Fibroblast of skin of right quadriceps (primary cell): ENCODE measurements at regions not wholly inside any gene's neighbourhood (a gene's known extent, or its start where the extent isn't known, plus 50 kb on each side); places are given as distances from the start of the nearest gene placed in this dataset.
A peak's percentile ranks its signal among the peaks of the same experiment; 100 is the strongest.

Experiments used
- DNase-seq: peaks from one replicate; pipeline ENCODE4 v3.0.0-alpha.2; 2013

DNA sequence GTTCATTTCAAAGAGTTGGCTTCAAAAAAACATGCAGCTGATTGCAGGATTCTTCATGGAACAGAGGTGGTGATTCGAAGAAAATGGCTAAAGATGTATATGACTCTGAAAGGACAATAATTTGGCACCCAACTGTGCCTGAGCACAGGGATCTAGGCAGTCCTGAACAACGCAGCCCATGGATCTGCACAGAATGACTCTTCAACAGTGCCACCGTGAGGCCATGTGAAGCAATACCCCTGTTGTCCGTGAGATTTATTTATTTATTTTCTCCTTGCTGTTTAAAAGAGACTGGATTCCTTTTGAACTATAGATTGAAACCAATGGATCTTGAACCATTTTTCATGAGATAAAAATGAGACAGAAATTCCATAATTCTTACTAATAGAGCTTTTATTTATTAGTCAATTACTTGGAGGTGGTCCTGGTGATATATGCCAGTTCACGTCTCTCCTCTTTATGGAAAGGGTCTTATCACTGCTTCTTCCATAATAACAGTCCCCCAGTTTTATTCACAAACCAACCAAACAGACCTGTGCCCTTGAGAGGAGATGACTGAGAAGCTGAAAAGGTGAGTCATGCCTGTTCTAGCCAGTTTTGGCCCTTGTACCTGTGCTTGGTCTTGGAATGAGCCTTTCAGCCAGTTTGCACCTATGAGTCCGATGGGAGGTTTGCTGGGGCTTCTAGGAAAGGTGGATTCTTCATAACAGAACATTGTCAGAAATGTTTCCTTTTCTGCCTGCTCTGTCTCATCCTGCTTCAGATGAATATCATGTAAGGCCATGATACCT lies 1598.3 kb downstream of the AACS start:
- no peak for DNase-seq

DNA sequence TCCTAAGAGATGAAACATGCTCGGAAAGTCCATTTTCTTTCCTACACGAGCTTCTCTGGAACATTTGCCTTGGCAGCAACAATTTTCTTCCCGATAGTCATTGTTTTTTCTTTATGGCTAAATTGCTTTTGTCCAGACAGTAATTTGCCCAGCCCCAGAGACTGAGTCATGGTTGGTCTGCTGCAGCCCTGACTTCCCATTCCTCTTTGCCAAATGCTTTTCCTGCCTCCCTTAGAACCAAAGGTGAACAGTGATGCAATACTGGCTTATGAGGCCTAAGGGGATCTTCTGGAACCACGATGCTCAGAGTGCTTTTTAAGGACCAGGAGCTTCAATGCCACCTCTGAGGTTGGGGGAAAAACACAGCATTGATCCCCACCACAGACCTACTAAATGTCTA lies 1599.6 kb upstream of the TMEM132C start:
- peak; percentile 65 for DNase-seq

DNA sequence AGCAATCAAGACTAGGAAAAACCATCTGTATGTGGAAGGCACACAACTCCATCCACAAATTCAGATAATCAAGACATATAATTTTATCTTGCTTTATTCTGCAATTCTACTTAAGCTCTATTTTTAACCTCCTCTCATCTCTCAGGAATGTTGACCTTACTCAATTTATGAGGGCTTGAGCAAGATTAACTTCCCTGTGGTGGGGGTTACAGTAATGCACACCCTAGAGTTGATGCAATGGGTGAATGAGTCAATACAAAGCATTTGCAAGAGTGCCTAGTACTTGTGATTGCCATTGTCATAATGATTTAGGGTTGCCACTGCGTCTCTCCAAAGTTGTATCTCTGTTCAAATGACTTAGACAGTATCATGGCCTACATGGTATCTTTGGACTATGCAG lies 1598.4 kb upstream of the TMEM132C start:
- peak; percentile 80 for DNase-seq

DNA sequence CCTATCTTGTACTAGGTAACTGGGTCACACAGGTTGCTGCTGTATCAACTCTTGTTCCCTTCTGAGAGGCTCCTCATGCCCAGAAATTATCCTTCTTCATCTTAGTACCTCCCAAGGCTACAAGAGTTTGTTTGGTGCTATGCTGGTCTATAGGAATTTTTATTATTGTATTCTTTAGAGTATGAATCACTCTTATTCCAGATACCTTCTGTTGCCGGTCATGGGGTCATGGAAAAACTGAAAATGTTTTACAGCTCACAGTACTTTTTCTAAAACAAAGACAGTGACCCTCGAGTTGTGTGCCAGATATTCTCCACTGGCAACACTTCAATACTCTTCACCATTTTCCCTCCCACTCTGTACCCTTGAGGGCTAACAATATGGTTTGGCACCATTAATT lies 1598.0 kb upstream of the TMEM132C start:
- peak; percentile 51 for DNase-seq

DNA sequence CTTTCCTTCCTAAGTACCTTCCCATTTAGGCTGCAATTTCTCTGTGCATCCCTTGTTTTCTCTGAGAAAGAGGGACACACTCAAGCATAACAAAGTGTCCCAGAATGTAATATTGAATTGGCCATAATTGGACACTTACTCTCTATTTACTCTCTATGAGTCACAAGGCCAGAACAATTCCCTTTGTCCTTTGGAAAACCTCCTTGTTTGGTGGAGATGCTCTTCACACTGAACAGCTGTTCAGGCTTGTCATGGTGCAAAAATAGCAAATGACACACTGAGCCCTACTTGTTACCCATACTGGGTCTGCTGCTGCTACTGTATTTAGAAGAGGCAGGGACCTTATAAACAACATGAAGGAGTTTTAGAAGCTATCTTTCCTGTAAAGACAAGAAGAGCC lies 1590.5 kb upstream of the TMEM132C start:
- no peak for DNase-seq

DNA sequence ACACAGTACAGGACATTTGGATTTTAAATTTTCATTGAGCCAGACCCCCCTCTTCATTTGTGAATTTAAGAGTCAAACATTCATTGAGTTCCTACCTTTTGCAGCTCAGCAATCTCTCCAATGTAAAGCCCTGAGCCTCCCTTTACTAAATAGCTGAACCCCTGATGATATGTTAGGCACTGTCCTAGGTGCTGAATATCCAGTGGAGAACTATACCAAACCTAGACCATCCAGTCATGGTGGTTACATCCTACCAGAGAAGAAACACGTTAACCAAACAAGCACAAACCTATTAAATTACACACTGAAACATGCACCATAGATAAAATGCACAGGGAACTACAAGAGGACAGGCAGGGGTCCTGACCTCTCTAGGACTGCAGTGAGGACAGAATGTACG lies 1585.3 kb upstream of the TMEM132C start:
- no peak for DNase-seq

DNA sequence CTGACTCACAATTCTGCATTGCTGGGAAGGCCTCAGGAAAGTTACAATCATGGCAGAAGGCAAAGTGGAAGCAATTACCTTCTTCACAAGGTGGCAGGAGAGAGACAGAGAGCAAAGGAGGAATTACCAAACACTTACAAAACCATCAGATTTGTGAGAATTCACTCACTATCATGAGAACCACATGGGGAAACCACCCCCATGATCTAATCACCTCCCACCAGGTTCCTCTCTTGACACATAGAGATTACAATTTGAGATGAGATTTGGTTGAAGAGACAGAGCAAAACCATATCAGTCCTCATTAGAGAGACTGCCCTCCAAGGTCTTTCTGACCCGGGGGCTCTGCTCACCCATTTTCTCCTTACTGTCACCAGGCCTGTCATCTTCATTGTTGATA lies 1582.3 kb upstream of the TMEM132C start:
- DNase-seq, result no peak

DNA sequence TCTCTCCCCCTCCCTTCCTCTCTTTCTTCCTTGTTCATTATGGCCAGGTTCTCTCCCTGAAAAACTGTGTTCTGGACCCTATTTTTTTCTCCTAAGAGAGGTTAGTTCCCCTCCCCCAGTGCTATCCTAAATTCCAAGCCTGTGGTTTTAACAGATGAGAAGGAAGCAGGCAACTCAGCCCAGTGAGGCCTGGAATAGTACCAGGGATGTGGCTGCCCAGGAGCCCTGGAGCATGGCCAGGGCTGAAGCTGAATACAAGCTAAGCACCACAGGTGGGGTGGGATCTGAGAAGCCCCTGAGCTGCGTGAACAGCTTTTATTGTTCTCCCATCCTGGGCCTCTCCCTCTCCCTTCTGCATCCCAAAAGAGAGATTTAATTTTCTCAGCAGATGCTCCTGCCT lies 1581.3 kb upstream of the TMEM132C start:
- no peak for DNase-seq

DNA sequence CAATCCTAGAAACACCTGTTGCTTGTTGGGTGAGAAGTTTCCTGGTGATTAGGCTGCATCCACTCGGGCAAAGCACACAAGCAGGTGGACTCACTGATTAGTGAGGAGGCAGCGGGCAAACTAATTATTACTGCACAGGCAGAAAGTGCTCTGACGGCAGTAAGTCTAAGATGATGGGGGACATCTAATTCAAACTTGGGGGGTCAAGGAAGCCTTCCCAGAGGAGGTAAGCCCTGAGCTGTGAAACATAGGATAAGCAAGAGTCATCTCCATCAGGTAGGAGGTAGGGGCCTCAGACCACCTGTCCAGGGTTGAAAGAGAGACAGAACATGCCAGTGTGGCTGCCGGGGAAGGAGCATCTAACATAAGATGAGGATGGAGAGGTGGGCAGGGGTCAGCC lies 1578.4 kb upstream of the TMEM132C start:
- DNase-seq, result no peak

DNA sequence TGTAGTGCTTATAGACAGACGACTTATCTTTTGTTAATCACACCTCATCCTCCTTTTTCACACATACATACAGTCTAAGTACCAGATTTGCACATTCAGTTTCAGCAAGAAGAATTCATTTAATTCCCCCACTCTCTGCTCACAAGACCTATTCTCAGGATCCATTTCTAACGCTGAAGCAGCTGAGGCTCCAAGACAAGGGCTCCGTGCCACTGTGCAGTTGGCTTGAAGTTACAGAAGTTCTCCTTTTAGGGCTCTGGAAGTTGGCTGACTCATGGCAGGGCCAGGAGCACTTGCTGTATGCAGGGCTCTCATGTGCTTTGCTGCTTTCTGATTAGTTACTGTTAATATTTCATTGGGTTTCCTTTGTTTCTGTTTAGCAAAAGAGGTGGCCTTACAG lies 1566.9 kb upstream of the TMEM132C start:
- DNase-seq, result no peak

DNA sequence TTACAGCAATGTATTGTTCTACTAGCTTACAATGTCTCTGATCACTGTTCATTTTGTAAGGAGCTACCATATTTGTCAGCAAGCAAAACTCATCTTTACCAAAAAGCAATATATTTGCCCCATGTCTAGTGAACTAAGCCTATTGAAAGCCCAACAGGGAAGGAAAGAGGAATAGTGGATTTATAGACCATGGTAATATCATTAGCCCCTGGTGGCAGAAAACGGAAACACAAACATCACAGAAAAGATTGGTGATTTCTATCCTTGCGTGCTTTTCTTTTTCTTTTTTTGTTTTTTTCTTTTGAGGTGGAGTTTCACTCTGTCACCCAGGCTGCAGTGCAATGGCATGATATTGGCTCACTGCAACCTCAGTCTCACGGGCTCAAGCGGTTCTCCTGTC lies 1562.4 kb upstream of the TMEM132C start:
- DNase-seq, result no peak

DNA sequence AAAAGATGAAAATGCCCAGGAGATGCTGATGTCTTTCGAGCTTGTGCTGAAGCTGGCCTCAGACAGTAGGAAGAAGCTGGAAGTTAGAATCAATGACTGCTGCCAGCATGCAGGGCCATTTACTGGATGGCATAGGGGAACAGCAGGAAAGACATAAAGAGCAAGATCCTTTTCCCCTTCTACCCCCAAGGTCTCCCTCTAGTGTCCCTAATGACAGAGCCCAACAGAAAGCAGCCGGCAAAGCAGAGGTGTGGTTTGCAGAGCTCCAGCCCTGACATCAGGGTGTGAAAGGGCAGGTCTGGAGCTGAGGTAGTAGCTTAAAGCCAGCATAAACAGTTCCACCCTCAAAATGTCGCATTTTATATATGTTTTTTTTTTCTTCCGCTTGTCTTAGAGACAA lies 1560.7 kb upstream of the TMEM132C start:
- no peak for DNase-seq

DNA sequence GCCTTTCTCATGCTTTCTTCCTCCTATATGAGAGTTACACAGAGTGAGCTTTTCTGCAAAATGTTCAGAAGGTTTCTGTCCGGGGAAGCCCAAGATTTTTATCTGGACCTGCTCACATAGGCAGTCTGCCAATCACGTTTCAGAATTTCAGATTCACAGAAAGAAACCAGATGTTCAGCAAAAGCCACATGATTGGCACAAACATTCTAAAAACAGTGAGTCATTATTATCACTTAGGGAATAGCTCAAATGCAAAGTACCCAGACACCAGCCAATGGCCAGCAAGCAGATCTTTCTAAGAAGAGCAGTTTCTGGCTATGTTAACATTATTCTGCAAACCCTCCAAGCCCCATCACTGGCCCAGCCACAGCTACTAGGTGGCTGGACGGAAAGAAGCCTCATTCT lies 1558.5 kb upstream of the TMEM132C start:
- peak; percentile 45 for DNase-seq

DNA sequence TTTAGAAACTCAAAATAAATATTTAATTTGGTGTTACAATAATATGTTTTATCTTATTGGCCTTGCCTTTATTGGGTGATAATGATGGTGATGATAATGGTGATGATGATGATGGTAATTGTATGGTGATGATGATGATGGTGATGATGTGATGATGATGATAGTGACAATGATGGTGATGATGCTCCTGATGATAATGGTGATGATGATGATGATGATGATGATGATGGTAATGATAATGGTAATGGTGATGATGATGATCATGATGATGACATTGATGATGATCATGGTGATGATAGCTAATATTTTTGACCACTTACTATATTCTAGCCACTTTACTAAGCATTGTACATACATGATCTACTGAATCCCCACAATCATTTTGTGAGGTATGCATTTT lies 1548.6 kb upstream of the TMEM132C start:
- DNase-seq, result no peak

DNA sequence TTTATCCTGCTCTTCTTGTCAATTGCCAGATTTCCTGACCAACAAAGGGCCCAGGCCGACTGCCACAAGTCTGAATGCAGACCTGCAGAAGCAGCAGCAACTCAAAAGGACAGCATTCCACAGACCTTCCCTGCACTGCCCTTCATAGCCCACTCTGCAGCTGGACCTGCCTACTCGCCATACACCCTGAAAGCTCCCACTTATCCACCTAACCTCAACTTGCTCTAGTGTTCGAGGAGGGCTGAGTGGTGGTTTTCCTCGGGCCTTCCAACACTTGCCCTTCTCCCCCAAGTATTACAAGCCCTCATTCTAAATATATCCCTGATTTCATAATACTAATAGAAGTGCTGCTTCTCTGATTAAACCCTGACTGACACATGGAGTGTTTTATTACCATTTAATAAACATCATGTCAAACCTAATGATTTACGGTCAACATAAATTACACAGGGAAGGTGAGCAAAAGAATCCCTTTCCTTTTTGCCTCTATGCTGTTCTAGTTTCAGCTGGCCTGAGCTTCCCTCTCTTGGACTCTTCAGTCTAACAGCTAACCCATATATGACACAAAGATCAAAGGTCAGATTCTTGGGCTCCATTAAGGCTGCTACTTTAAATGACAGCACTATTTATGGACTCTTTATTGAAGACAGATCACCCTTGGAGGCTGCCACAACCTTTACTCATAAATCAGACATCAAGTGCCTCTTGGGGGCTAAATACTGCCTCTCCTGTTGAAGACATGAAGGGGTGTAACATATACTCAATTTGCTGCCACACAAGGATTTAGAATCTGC lies 1546.9 kb upstream of the TMEM132C start:
- DNase-seq, result no peak

DNA sequence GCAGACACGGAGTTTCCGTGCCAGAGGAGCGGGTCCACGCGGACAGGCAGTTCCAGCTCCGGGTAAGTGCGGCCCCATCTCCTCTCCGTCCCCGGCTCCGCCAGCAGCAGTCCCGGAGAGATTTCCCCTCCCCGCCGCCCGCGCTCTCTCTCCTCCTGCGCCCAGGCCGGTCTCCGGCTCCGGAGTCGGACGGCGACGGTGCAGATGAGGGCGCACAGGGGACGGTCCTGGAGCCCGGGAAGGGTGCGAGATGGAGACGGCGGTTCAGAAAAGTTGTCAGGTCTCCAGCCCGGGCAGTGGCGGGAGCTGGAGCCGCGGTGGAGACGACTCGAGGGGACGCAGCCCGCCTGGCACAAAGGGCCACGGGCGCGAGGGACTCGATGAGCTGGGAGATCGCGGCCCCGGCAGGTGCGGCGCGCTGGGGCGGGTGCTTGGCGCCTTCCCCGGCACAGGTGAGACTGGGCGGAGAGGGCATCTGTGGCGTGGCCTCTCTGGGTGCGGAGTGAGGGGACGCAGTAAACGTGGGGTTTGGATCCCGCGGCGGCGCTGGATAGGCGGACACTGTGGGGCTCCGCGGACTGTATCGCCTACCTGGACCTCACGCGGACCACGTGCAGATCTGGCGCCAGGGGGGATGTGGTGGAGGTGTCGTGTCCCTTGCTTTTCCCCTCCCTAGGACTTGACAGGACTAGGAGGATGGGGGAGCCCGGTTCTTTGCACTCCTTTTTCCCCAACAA lies 1540.3 kb upstream of the TMEM132C start:
- DNase-seq, result no peak

DNA sequence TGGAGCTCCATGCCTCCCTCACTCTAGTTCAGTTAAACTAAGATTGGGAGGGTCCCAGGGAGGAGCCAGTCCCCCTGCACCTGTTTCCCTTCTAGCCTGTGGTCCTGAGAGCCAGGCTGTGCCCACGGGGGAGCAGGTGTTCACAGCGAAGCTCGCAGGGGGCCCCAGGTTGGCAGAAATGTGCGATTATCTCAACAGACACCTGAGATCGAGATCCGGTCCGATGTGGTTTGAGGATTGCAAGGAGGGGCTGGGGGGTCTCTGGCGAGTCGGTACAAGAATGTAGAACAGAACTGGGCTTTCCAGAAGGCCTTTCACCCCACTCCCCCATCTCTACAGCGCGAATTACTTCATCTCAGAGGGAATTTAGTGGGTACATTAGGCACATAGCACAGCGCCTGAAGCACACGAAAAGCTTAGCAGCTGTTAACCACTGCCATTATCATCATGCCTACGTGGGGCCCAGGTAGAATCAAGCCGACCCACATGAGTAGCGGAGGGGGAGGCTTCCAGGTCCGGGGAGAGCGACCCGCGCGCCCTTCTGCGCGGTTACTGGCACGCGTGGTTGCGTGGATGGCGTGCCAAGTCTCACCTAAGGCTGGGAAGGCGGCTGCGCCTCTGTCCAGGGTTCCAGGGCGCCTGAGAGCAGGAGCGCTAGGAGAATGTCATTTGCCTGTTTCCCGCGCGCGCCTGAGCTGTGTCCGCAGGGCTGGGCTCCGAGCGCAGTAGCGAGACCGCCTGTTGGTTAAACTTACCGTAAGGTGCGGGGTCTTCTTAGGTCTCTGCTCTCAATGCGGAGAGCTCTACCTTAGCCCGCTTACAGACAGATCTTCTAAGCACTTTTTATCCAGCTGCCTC lies 1539.5 kb upstream of the TMEM132C start:
- no peak for DNase-seq

DNA sequence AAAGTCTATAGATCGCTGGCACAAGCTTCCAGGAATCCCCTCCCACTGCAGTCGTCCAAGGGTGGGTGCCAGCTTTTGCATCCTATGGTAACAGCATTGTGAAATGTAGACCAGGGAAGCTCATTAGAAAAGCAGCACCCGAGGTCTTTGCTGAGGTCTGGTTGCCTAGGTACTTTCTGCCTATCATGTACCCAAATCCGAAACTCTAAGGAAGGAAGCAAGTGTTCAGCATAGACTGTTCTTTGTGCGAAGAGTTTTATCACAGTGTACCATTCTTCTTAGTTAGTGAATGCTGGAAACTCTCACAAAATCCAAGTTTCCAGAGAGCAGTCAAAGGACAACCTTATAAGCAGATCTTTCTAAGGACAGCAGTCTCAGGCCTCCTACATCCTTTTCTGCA lies 1532.7 kb upstream of the TMEM132C start:
- DNase-seq, result no peak

DNA sequence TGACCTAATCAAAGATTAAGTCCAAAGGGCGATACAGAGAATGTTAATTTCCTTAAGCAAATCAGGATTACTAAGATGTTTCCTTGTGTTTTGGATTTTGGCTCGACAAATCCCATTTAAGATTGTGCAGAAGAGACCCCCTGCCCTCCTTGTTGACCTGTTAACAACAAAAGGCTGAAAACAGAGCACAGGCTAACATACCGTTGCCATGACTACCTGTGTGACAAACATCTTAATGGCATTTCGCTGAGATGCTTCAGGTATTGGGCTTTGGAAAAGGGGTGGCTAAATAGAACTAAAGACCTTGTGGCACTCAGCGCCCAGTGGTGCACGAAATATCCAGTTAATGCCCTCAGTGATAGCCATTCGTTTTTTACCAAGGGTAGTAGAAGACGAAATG lies 1532.3 kb upstream of the TMEM132C start:
- DNase-seq, result no peak

DNA sequence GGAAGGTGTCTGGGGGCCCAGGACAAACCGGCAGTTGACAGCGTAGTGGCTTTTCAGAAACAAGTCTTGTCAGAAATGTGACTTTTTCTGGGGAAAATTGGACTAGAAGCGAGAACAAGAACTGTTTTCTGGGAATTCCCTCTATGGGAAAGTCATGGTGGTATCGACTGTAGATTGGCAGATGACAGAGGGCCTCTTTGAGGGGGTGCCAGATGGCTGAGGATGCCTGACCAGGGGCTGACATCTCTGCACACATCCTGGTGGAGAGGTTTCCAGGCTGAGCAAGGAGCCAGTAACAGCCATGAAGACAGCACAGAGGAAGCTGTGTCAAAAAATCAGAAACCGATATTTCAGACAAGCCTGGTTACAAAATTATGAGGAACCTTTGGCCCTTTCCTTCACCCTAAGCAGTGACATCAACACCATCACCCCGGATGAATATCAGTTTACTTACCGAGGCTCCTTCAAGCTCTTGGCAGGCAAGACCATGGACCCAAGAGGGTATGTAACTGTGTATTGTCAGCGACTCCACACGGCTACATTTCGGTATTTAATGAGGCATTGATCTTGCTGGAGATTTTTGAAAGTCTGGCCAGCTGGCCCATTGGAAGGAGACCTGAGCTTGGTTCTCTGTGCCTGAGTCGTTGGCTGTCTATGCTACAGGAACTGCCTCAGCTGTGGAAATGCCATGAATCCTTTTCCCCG lies 1525.3 kb upstream of the TMEM132C start:
- DNase-seq, result no peak

DNA sequence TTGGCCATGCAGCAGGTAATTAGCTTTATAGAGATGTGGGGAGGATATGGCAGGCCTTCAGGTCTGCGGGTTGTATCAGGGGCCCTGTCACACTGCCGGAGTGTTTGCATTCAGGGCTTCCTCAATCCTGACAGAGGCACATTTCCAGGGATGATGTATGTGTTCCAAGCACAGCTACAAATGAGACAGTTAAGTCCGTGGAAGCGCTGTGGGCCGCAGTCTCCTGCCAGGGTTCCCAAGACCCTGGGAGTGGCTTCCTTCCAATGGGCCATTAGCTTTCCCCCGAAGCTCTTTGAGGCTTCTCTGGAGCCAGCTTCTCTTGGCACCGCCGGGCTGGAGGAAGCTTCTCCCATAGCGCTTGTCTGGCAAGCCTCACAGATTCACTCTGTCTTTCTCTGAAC lies 1524.7 kb upstream of the TMEM132C start:
- no peak for DNase-seq

DNA sequence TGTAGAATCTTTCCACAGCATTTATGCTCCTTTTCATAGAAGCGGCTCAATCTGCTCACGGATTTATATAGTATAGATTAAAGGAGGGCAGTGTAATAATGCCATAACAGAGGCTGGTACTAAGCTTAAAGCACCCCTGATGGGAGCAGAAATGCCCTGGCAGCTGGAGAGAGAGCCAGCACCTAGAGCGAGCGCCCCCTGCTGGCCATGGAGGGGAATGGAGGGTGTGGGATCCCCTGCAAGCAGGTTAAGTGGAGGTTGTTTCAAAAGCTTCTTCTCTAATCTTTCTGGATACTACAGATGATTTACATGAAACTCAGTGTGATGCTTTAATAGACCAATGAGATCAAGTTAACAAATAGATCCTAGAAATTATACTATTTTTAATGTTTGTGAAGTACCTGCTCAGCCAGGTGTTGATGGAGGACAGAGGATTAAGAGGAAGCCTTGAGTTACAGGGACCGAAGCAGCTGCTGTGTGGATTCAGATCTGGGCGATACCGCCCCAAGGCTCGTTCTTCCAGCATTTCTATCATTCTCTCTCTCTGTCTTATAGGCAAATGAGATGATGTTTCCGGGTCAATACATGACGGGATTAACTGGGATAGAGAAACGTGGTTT lies 1519.3 kb upstream of the TMEM132C start:
- peak; percentile 3 for DNase-seq
